OCI-LY7 (cell line): ENCODE measurements at regions not wholly inside any gene's neighbourhood (a gene's known extent, or its start where the extent isn't known, plus 50 kb on each side); places are given as distances from the start of the nearest gene placed in this dataset.

Experiments
- BruUV-seq: library from RNA; stranded (reverse); fragments of 400-500 nt; replicated peaks from 2 replicates; lab custom pipeline; 2021; lab: Mats Ljungman, UMichigan
- CTCF ChIA-PET: fragments of 300-600 bp; sonication (Branson Sonifier 250); formaldehyde crosslinking; loops from one replicate; lab custom pipeline; 2022; ENCODE audit warnings: antibody characterized with exemption; ENCODE audit not compliant: unreplicated experiment; lab: Charles Lee
- POLR2A ChIA-PET: fragments of 300-600 bp; sonication (Branson Sonifier 250); formaldehyde crosslinking; loops from one replicate; lab custom pipeline; 2022; ENCODE audit warnings: antibody characterized with exemption; lab: Charles Lee
- DNase-seq: peaks from one replicate; pipeline ENCODE4 v3.0.0-alpha.2; 2015; ENCODE audit warnings: low spot score
- H2AFZ ChIP-seq: fragments of 200-600 bp; sonication (generic), shearing (Covaris generic); 2 replicates; pipeline ENCODE4 v1.6.1; 2014; ENCODE audit warnings: mild to moderate bottlenecking, antibody characterized with exemption, low read length, moderate library complexity
- H3K27ac ChIP-seq: fragments of 200-600 bp; sonication (generic); 2 replicates; pipeline ENCODE4 v1.5.1; 2014; ENCODE audit warnings: mixed run types, low read depth, mild to moderate bottlenecking, moderate library complexity, low read length, inconsistent platforms; ENCODE audit not compliant: poor library complexity, severe bottlenecking
- H3K36me3 ChIP-seq: fragments of 200-600 bp; sonication (generic); 2 replicates; pipeline ENCODE4 v1.6.1; 2014; ENCODE audit warnings: mild to moderate bottlenecking, antibody characterized with exemption, low read length, moderate library complexity, mixed read lengths; ENCODE audit not compliant: insufficient read depth
- H3K4me1 ChIP-seq: fragments of 200-600 bp; sonication (generic); 2 replicates; pipeline ENCODE4 v1.5.1; 2014; ENCODE audit warnings: mild to moderate bottlenecking, low read length; ENCODE audit not compliant: insufficient read depth, poor library complexity, severe bottlenecking
- H3K4me2 ChIP-seq: fragments of 200-600 bp; sonication (generic); 2 replicates; pipeline ENCODE4 v1.6.1; 2014; ENCODE audit warnings: mild to moderate bottlenecking, low read length
- H3K4me3 ChIP-seq: fragments of 200-600 bp; sonication (generic); 2 replicates; pipeline ENCODE4 v1.5.1; 2014; ENCODE audit warnings: mild to moderate bottlenecking, low read depth, low read length; ENCODE audit not compliant: poor library complexity, severe bottlenecking
- H3K79me2 ChIP-seq: fragments of 200-600 bp; sonication (generic); 2 replicates; pipeline ENCODE4 v1.6.1; 2016; ENCODE audit warnings: low read depth, mild to moderate bottlenecking, low read length, moderate library complexity, mixed read lengths; ENCODE audit not compliant: insufficient read depth
- H3K9me2 ChIP-seq: fragments of 200-600 bp; sonication (generic); 2 replicates; pipeline ENCODE4 v1.6.1; 2016; ENCODE audit warnings: mild to moderate bottlenecking, low read length, mixed read lengths; ENCODE audit not compliant: insufficient read depth
- H3K9me3 ChIP-seq: fragments of 200-600 bp; sonication (generic); 2 replicates; pipeline ENCODE4 v1.6.1; 2014; ENCODE audit warnings: mild to moderate bottlenecking, mixed run types, low read length, mixed read lengths
- H4K20me1 ChIP-seq: fragments of 200-600 bp; sonication (generic); 2 replicates; pipeline ENCODE4 v1.6.1; 2014; ENCODE audit warnings: mild to moderate bottlenecking, antibody characterized with exemption, low read length, moderate library complexity, mixed read lengths; ENCODE audit not compliant: insufficient read depth
- CTCF ChIP-seq: fragments of 200-600 bp; sonication (generic); conservative IDR thresholded peaks from 2 replicates; pipeline ENCODE4 v1.5.1; 2014; ENCODE audit warnings: mild to moderate bottlenecking, antibody characterized with exemption, low read length, moderate library complexity, mixed read lengths
- EZH2phosphoT487 ChIP-seq: fragments of 200-600 bp; sonication (generic); IDR thresholded peaks from 2 replicates; pipeline ENCODE4 v1.6.1; 2018; ENCODE audit warnings: low read depth, borderline replicate concordance, mild to moderate bottlenecking, mixed run types, antibody characterized with exemption, low read length, moderate library complexity, mixed read lengths
- intact Hi-C: fragments of 100-400 bp; cut with micrococcal nuclease; formaldehyde crosslinking; loops from one replicate; pipeline ENCODE4 v1.10.0; 2022; ENCODE audit not compliant: unreplicated experiment

GRCh38 chr4:26268246-26268645 is 52.6 kb upstream of the RBPJ start:
- intact Hi-C loops: no loop called here

GRCh38 chr4:26269038-26269437 is 51.8 kb upstream of the RBPJ start:
- H3K36me3 ChIP-seq: no peaks in the 10 kb centered on the region
- no peak overlapping the region for H2AFZ ChIP-seq
- BruUV-seq: no TSS peak
- no peaks in the 10 kb centered on the region for H3K4me1 ChIP-seq
- DNase-seq: no peak
- no peaks in the 10 kb centered on the region for H3K9me2 ChIP-seq
- no peak overlapping the region for H3K4me3 ChIP-seq
- TF ChIP-seq CTCF: no peak
- no peak for TF ChIP-seq EZH2phosphoT487
- H3K4me2 ChIP-seq: no peak overlapping the region
- H4K20me1 ChIP-seq: no peaks in the 10 kb centered on the region
- intact Hi-C loops: no loop called here
- no peak overlapping the region for H3K27ac ChIP-seq
- no peaks in the 10 kb centered on the region for H3K9me3 ChIP-seq
- POLR2A ChIA-PET: no interaction called here
- no peaks in the 10 kb centered on the region for H3K79me2 ChIP-seq
- CTCF ChIA-PET: interaction anchor here (0.6 kb wide), 1 partner anchor 209 kb away, joined by 7 read pairs; no protein-coding TSS in a partner anchor

More at GRCh38 chr4:26268246-26268645, 52.6 kb upstream of the RBPJ start:
- Histone ChIP-seq H3K9me3 (no peaks in the 10 kb centered on the region), H3K27ac (no peak overlapping the region), H3K79me2 (no peaks in the 10 kb centered on the region), H3K4me3 (no peak overlapping the region), H2AFZ (no peak overlapping the region), H4K20me1 (no peaks in the 10 kb centered on the region), H3K36me3 (no peaks in the 10 kb centered on the region), H3K9me2 (no peaks in the 10 kb centered on the region), H3K4me2 (no peak overlapping the region), H3K4me1 (no peaks in the 10 kb centered on the region)
- no TSS peak for BruUV-seq
- POLR2A ChIA-PET: interaction anchor here (0.7 kb wide), 1 partner anchor 132 kb away, joined by 4 read pairs; no protein-coding TSS in a partner anchor
- CTCF ChIA-PET: no interaction called here
- no peak for DNase-seq
- TF ChIP-seq EZH2phosphoT487: no peak
- no peak for TF ChIP-seq CTCF
